ENCODE measurements at regions not wholly inside any gene's neighbourhood (a gene's known extent, or its start where the extent isn't known, plus 50 kb on each side); places are given as distances from the start of the nearest gene placed in this dataset.

DNA sequence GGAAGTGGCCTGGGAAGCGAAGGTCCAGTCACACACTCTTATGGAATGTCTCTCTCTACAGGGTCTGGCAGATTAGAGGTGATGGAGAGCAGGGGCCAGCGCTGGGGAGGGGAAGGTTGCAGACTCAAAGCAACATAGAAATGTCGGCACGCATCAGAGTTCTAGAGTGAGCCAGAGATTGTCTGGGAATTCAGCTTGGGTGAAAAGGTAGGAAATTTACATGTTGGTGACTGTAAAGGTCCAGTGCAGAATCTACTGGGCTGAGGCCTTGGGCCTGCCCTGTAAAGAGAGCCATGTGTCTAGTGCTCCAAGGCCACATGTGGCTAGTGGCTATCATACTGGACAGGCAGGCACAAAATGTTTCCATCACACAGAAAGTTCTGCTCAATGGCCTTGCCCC lies 80.8 kb downstream of the FOXA2 start:
- ATAC-seq = no peak
- DNase-seq (ENCODE audit: low spot score) = no peak
- Mint-ChIP-seq H3K4me1 (peaks cover 6% of the 10 kb centered on the region; the same call in 1 of the 2 replicates), H3K36me3 (no peaks in the 10 kb centered on the region), H3K27me3 (ENCODE audit: low read depth) (peaks cover 29% of the 10 kb centered on the region), H3K27ac (no peak overlapping the region), H3K9me3 (peaks cover under 1% of the 10 kb centered on the region; the same call in 1 of the 2 replicates), H3K4me3 (no peak overlapping the region)
- TF ChIP-seq FOXP4 (CRISPR knock-in tag; IDR thresholded peaks at IDR 0.05) (no peak), ZNF423 (CRISPR knock-in tag; IDR thresholded peaks at IDR 0.05) (no peak), AR (CRISPR knock-in tag; IDR thresholded peaks at IDR 0.05) (no peak), FOXJ3 (CRISPR knock-in tag; IDR thresholded peaks at IDR 0.05; ENCODE audit: borderline replicate concordance) (no peak)
- CTCF ChIA-PET = interaction anchor here (0.9 kb wide), 1 partner anchor 87 kb away, joined by 3 read pairs; no protein-coding TSS in a partner anchor
- POLR2A ChIA-PET = no interaction called here

DNA sequence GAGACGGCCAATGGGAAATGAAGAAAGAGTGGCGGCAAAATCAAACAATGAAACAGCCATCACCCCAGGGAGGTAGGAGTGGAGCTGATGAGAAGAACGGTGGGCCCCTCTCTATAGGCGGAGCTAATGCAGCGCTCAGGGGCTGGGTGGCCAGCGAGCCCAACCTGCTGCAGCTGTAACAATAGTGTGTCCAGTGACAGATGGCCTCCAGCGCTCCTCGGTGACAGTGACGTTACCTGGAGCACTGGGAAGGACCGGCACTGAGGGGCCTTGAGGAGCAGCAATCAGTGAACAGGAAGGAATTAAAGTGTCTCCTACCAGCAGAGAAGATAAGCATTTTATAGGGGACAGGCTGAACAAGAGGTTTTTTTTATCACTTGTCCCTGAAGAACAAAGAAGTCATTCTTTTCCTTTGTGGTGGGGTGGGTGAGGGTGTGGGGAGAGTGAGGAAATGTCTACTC lies 81.6 kb downstream of the FOXA2 start:
- Mint-ChIP-seq H3K9me3 (peaks cover 3% of the 10 kb centered on the region; the same call in 1 of the 2 replicates), H3K27me3 (ENCODE audit: low read depth) (peaks cover 30% of the 10 kb centered on the region), H3K4me1 (0 out of 2 replicates have a peak, but pooled peaks cover 2% of the 10 kb centered on the region), H3K36me3 (no peaks in the 10 kb centered on the region), H3K27ac (no peak overlapping the region), H3K4me3 (no peak overlapping the region)
- TF ChIP-seq, protein P1, sequence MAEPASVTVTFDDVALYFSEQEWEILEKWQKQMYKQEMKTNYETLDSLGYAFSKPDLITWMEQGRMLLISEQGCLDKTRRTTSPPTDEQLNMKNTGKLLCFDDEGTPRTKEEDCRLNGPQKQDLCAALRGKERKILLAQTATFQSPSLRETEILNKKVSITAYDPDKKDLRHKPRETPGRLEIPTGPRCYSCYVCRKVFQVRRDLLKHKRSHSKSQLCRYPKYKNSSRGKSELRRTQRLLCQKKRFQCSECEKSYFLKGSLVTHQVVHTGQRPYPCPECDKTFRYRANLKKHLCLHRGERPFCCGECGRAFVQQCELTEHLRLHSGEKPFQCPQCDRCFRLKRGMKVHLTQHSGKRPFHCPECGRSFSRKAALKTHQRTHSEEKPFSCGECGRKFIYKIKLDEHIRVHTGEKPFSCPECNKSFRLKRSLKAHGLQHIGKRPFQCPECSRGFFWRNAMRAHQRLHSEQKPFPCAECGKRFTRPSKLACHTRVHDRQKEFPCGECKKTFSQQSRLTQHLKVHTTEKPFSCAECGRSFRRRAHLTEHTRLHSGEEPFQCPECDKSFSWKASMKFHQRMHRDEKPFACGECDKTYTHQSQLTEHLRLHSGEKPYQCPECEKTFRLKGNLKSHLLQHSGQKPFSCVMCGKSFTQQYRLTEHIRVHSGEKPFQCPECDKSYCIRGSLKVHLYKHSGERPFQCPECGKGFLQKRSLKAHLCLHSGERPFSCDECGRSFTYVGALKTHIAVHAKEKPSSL (CRISPR knock-in tag; conservative IDR thresholded peaks at IDR 0.05) = no peak
- TF ChIP-seq ZNF423 (CRISPR knock-in tag; IDR thresholded peaks at IDR 0.05) (no peak), ZNF232 (CRISPR knock-in tag; IDR thresholded peaks at IDR 0.05) (no peak), IRF2 (CRISPR knock-in tag; IDR thresholded peaks at IDR 0.05; ENCODE audit: borderline replicate concordance, low read depth) (no peak), ZNF138 (CRISPR knock-in tag; conservative IDR thresholded peaks at IDR 0.05) (no peak), GTF2I (CRISPR knock-in tag; conservative IDR thresholded peaks at IDR 0.05) (no peak)
- DNase-seq (ENCODE audit: low spot score) (no peak), ATAC-seq (no peak)
- ChIA-PET POLR2A (no interaction called here), CTCF (interaction anchor here (1.3 kb wide), 1 partner anchor 85 kb away, joined by 3 read pairs; no protein-coding TSS in a partner anchor)

DNA sequence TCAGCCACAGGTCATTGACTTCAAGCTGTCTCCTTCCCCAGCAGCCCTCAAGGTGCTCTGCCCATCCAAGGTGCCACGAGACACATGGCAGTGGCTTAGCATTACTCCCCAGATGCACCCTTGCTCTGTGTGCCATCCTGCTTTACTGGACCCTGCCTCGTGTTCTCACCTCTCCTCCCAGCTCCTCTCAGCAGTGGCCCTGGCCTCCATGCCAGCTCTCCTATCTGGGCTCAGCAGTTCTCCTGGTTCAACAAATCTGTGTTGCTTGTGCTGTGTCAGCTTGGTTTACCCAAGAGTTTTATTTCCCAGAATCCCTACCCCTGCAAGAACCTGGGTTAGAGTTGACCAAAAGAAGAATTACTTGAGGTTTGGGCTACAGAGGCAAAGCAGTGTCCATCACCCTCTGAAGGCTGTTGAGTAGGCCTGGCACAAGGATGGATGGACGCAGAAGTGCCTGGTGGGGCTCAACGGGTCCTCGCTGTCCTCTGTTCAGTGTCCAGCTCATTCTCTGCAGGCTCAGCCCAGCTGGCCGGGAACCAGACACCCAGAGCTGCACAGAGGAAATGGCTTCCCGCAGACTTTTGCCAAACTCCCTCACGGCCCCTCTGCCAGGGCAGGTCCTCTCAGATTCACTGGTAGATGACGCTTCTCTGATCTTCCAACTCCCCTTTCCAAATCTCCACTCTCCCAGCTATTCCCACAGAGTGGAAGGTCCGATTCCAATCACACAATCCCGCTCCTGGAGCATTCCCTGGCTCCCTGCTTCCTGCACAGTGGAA lies 82.6 kb downstream of the FOXA2 start:
- DNase-seq (ENCODE audit: low spot score) = no peak
- Mint-ChIP-seq H3K4me1 (0 out of 2 replicates have a peak, but pooled peaks cover 2% of the 10 kb centered on the region), H3K36me3 (no peaks in the 10 kb centered on the region), H3K27me3 (ENCODE audit: low read depth) (peaks cover 37% of the 10 kb centered on the region), H3K4me3 (no peak overlapping the region), H3K9me3 (peaks cover 3% of the 10 kb centered on the region; the same call in 1 of the 2 replicates), H3K27ac (no peak overlapping the region)
- ChIA-PET POLR2A (no interaction called here), CTCF (interaction anchor here (1.3 kb wide), 1 partner anchor 86 kb away, joined by 3 read pairs; no protein-coding TSS in a partner anchor)
- no peak for ATAC-seq
- TF ChIP-seq, protein P2, sequence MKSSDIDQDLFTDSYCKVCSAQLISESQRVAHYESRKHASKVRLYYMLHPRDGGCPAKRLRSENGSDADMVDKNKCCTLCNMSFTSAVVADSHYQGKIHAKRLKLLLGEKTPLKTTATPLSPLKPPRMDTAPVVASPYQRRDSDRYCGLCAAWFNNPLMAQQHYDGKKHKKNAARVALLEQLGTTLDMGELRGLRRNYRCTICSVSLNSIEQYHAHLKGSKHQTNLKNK (CRISPR knock-in tag; IDR thresholded peaks at IDR 0.05) = no peak
- TF ChIP-seq SMAD4 (CRISPR knock-in tag; IDR thresholded peaks at IDR 0.05) = no peak
- TF ChIP-seq MAX (CRISPR knock-in tag; IDR thresholded peaks at IDR 0.05) = no peak
- TF ChIP-seq GTF2I (CRISPR knock-in tag; conservative IDR thresholded peaks at IDR 0.05) = no peak
- TF ChIP-seq TCF7 (CRISPR knock-in tag; IDR thresholded peaks at IDR 0.05; ENCODE audit: low read depth) = no peak
- TF ChIP-seq USF1 (CRISPR knock-in tag; IDR thresholded peaks at IDR 0.05) = no peak
- TF ChIP-seq, protein P3, sequence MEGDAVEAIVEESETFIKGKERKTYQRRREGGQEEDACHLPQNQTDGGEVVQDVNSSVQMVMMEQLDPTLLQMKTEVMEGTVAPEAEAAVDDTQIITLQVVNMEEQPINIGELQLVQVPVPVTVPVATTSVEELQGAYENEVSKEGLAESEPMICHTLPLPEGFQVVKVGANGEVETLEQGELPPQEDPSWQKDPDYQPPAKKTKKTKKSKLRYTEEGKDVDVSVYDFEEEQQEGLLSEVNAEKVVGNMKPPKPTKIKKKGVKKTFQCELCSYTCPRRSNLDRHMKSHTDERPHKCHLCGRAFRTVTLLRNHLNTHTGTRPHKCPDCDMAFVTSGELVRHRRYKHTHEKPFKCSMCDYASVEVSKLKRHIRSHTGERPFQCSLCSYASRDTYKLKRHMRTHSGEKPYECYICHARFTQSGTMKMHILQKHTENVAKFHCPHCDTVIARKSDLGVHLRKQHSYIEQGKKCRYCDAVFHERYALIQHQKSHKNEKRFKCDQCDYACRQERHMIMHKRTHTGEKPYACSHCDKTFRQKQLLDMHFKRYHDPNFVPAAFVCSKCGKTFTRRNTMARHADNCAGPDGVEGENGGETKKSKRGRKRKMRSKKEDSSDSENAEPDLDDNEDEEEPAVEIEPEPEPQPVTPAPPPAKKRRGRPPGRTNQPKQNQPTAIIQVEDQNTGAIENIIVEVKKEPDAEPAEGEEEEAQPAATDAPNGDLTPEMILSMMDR (IDR thresholded peaks at IDR 0.05) = no peak
